DND-41 (cell line): ENCODE measurements at regions not wholly inside any gene's neighbourhood (a gene's known extent, or its start where the extent isn't known, plus 50 kb on each side); places are given as distances from the start of the nearest gene placed in this dataset.

Experiments used
- ATAC-seq: fragments of 200-7000 bp; cut with Tn5 transposase; 3 replicates; pipeline ENCODE4 v1.9.1; 2021; ENCODE audit warnings: low read depth; ENCODE audit not compliant: insufficient read depth
- DNase-seq: peaks from one replicate; pipeline ENCODE4 v3.0.0-alpha.2; 2020
- H2AFZ ChIP-seq: 2 replicates; pipeline ENCODE4 v1.6.0; 2012; ENCODE audit warnings: low read depth, low read length
- H3K27ac ChIP-seq: 2 replicates; pipeline ENCODE4 v1.5.1; 2012; ENCODE audit warnings: low read length, inconsistent platforms
- H3K27me3 ChIP-seq: fragments of 200-600 bp; sonication (generic); 2 replicates; pipeline ENCODE4 v1.6.0; 2012; ENCODE audit warnings: low read length, mild to moderate bottlenecking, inconsistent platforms; ENCODE audit not compliant: insufficient read depth, poor library complexity
- H3K36me3 ChIP-seq: 2 replicates; pipeline ENCODE4 v1.5.1; 2012; ENCODE audit warnings: low read length, inconsistent platforms; ENCODE audit not compliant: insufficient read depth
- H3K4me1 ChIP-seq: 2 replicates; pipeline ENCODE4 v1.5.1; 2012; ENCODE audit warnings: mild to moderate bottlenecking, low read length; ENCODE audit not compliant: insufficient read depth
- H3K4me2 ChIP-seq: 2 replicates; pipeline ENCODE4 v1.6.0; 2012; ENCODE audit warnings: mild to moderate bottlenecking, moderate library complexity, low read length, inconsistent platforms; ENCODE audit not compliant: insufficient read depth
- H3K4me3 ChIP-seq, 2 experiments: fragments of 200-600 bp in 1 of 2; shearing (Covaris generic) in 1 of 2; 2 replicates each; pipeline ENCODE4 v1.5.1; 2012 to 2016; ENCODE audit warnings: inconsistent platforms in 2 of 2, low read length in 2 of 2, mild to moderate bottlenecking in 2 of 2, low read depth in 1 of 2, moderate library complexity in 1 of 2
- H3K79me2 ChIP-seq: 2 replicates; pipeline ENCODE4 v1.6.0; 2012; ENCODE audit warnings: low read length, inconsistent platforms; ENCODE audit not compliant: insufficient read depth
- H3K9ac ChIP-seq: 2 replicates; pipeline ENCODE4 v1.6.0; 2012; ENCODE audit warnings: low read depth, mild to moderate bottlenecking, inconsistent platforms, low read length, moderate library complexity
- H3K9me3 ChIP-seq: 2 replicates; pipeline ENCODE4 v1.5.1; 2012; ENCODE audit warnings: low read length, moderate library complexity, mild to moderate bottlenecking, inconsistent platforms; ENCODE audit not compliant: insufficient read depth, severe bottlenecking
- H4K20me1 ChIP-seq: 2 replicates; pipeline ENCODE4 v1.6.0; 2012; ENCODE audit warnings: low read length; ENCODE audit not compliant: insufficient read depth
- EZH2 ChIP-seq: IDR thresholded peaks from 3 replicates; pipeline ENCODE4 v1.6.1; 2012; ENCODE audit warnings: borderline replicate concordance, low read depth, mild to moderate bottlenecking, moderate library complexity, low read length, inconsistent platforms; ENCODE audit not compliant: severe bottlenecking
- TF ChIP-seq, protein P1 (sequence below): IDR thresholded peaks from 2 replicates; pipeline ENCODE4 v1.5.1; 2012; ENCODE audit warnings: borderline replicate concordance, low read length, moderate library complexity, mild to moderate bottlenecking; ENCODE audit not compliant: poor library complexity, severe bottlenecking; ENCODE audit errors: extremely low read depth

DNA sequence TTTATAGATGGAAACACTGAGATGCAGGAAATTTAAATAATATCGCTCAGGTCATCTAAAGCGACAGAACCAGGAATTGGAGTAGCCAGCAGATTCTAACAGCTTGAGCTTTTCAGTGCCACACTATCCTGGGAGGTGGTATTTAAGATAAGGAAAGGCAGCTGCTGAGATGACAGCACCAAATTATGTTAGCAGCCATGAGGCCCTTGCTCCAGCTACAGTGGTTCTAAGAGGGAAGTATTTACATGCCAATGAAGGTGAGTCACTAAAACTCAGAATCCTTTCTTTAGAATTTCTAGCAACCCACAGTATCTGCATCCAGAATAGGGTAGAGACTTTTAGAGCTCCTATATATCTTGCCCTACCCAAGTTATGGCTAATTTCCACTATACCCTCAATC is 127.0 kb upstream of the VLDLR start:
- Histone ChIP-seq H2AFZ (no peak overlapping the region), H3K27me3 (no peaks in the 10 kb centered on the region), H3K9ac (no peak overlapping the region), H3K79me2 (no peaks in the 10 kb centered on the region), H3K27ac (no peak overlapping the region), H4K20me1 (no peaks in the 10 kb centered on the region), H3K4me3 (no peak overlapping the region), H3K4me1 (no peaks in the 10 kb centered on the region), H3K36me3 (no peaks in the 10 kb centered on the region), H3K4me2 (no peak overlapping the region), H3K9me3 (no peaks in the 10 kb centered on the region)
- DNase-seq: no peak
- ATAC-seq: no peak
- TF ChIP-seq EZH2: no peak
- TF ChIP-seq, protein P1, sequence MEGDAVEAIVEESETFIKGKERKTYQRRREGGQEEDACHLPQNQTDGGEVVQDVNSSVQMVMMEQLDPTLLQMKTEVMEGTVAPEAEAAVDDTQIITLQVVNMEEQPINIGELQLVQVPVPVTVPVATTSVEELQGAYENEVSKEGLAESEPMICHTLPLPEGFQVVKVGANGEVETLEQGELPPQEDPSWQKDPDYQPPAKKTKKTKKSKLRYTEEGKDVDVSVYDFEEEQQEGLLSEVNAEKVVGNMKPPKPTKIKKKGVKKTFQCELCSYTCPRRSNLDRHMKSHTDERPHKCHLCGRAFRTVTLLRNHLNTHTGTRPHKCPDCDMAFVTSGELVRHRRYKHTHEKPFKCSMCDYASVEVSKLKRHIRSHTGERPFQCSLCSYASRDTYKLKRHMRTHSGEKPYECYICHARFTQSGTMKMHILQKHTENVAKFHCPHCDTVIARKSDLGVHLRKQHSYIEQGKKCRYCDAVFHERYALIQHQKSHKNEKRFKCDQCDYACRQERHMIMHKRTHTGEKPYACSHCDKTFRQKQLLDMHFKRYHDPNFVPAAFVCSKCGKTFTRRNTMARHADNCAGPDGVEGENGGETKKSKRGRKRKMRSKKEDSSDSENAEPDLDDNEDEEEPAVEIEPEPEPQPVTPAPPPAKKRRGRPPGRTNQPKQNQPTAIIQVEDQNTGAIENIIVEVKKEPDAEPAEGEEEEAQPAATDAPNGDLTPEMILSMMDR: no peak

DNA sequence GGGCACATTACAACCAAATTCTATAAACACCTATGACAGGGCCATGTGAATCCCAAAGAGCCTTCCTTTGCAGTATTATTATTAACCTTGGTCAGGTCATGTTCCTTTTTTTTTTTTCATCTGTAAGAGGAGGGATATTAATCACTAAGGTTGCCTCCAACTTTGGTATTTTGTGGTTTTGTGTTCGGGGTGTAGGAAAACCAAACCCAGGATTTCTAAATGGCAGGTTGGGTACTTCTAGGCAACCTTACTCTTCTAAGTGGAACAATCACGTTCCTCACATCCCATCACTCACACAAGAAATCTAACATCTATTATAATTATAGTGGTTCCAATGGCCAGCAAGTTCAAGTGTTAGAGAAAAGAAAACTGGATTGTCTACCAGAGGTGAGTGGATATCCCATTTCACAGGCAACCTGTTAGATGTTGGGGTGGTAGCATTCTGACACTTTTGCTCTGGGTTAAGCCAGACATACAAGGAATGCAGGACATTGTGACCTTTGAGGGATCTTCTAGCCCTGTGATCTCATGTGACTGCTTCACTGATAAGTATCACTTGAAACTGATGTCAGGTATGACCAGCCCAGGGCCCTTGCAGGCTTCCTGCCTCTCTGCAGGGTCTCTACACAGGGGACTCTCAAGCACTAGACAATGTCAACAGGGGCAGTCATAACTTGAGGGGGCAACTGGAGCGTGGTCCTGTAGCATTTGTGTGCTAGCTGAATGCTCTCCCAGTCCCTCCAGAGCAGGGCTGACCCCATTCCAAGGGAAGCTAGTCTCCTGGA is 126.2 kb upstream of the VLDLR start:
- Histone ChIP-seq H3K27me3 (no peaks in the 10 kb centered on the region), H3K9me3 (no peaks in the 10 kb centered on the region), H3K4me2 (no peak overlapping the region), H2AFZ (no peak overlapping the region), H3K9ac (no peak overlapping the region), H3K36me3 (no peaks in the 10 kb centered on the region), H3K4me1 (no peaks in the 10 kb centered on the region), H3K4me3 (no peak overlapping the region), H3K27ac (no peak overlapping the region), H4K20me1 (no peaks in the 10 kb centered on the region), H3K79me2 (no peaks in the 10 kb centered on the region)
- TF ChIP-seq, protein P1: no peak
- no peak for TF ChIP-seq EZH2
- ATAC-seq (no peak), DNase-seq (no peak)

DNA sequence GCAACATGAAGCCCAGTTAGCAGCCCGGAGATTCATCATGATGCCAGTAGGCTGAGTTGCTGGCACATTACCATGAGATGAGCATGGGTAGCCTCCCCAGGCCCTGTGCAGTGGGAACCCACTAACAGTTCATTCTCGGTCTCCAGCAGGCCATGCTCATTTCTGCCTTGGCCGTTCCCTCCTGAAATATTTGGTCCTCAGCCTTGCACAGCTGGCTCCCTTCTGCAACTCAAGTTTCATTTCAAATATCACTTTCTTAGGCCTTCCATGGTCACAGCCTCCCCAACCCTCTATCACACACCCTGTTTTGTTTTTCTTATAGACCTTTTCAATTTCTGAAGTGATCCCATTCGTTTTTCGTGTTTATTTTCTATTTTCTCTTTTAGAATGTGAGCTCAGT is 125.4 kb upstream of the VLDLR start:
- Histone ChIP-seq H3K4me3 (no peak overlapping the region), H3K4me2 (no peak overlapping the region), H3K79me2 (no peaks in the 10 kb centered on the region), H3K36me3 (no peaks in the 10 kb centered on the region), H3K27me3 (no peaks in the 10 kb centered on the region), H3K9ac (no peak overlapping the region), H3K9me3 (no peaks in the 10 kb centered on the region), H3K27ac (no peak overlapping the region), H2AFZ (no peak overlapping the region), H3K4me1 (no peaks in the 10 kb centered on the region), H4K20me1 (no peaks in the 10 kb centered on the region)
- no peak for DNase-seq
- TF ChIP-seq EZH2: no peak
- TF ChIP-seq, protein P1: no peak
- ATAC-seq: no peak

DNA sequence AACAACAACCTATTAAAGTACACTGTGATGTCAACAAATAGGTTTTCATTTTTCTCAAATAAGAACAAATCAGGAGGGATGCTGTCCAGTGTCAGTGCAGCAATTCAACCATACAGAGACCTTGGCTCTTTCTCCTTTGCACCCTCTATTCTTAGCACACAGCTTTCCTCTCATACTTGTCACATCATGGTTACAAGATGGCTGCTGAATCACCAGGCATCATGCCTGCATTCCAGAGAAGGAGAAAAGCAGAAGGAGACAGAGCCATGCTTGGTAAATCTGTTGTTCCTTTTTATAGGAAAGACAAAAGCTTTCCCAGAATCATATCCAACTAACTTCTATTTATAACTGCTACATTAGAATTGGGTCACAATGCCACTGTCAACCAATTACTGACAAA is 124.7 kb upstream of the VLDLR start:
- no peak for TF ChIP-seq EZH2
- TF ChIP-seq, protein P1: no peak
- H2AFZ ChIP-seq: no peak overlapping the region
- H3K4me1 ChIP-seq: no peaks in the 10 kb centered on the region
- no peaks in the 10 kb centered on the region for H3K27me3 ChIP-seq
- H3K79me2 ChIP-seq: no peaks in the 10 kb centered on the region
- no peaks in the 10 kb centered on the region for H3K9me3 ChIP-seq
- H4K20me1 ChIP-seq: no peaks in the 10 kb centered on the region
- no peak for ATAC-seq
- H3K9ac ChIP-seq: no peak overlapping the region
- H3K27ac ChIP-seq: no peak overlapping the region
- no peak overlapping the region for H3K4me3 ChIP-seq
- no peaks in the 10 kb centered on the region for H3K36me3 ChIP-seq
- DNase-seq: no peak
- no peak overlapping the region for H3K4me2 ChIP-seq
